ENCODE measurements at regions not wholly inside any gene's neighbourhood (a gene's known extent, or its start where the extent isn't known, plus 50 kb on each side); places are given as distances from the start of the nearest gene placed in this dataset.

DNA sequence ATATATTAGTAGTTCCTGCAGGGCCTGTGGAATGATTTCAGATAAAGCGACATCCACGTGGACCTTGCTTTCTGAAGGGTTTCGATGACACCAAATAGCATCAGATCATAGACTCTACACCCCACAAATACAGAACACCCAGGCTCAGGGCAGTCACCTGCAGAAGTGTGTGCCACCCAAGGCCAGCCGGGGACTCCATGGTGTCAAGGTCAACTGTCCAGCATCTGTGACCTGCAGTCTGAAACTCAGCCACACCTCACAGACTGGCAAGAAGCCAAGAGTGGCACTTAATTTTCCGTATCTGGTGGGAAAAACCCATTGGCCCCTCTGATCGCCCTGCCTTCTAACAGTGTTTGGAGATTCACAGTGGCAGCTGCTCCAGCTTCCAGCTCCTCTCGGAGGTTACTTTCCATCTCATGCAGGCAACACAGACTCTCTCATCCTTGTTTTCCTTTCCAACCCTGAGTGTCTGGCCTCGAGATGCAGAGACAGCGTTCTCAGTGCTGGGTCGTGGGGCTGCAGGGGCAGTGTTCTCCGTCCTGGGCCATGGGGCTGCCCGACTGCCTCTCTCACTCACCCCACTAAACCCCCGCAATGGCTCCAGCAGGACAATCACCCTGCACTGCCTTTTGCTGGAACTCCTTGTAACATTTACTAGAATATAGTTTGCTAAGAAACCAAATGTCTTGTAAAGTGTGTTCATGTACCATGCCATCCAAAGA, 221.9 kb downstream of the IRX2 start:
- DNase-seq: no peak

DNA sequence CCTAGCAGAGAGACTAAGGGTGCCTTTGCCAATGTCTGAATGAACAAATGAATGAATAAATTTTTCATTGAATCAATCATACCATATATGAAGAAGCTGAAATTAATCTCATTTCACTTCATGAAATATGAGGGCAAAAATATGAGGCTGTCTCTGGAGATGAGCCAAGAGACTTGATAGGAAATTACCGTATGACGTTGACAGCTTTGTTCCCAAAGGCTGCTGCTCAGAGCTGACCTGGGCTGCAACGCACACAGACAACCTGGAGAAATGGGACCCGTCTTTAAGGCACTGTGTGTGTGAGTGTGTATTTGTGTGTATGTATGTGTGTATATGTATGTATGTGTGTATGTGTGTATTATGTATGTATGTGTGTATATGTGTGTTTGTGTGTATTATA, 226.1 kb downstream of the IRX2 start:
- DNase-seq: no peak

DNA sequence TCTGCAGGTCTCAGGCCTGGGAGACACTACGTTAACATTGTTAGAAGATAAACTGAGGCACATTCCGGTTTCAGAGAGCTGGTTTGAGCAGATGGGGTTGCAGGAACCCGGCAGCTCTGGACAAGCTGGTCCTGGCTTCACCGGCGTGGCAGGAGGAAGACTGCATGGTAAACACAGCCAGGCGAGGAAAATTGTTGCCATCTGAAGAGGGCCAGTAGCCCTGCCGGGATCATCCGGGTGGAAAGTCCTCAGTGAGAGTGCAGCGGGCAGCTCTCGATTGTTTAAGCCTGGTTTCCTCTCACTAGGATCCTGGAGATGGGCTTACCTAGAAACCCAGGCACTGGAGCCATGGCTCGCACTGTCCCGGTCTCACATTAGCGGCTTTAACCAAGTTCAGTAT, 226.9 kb downstream of the IRX2 start:
- DNase-seq: no peak

DNA sequence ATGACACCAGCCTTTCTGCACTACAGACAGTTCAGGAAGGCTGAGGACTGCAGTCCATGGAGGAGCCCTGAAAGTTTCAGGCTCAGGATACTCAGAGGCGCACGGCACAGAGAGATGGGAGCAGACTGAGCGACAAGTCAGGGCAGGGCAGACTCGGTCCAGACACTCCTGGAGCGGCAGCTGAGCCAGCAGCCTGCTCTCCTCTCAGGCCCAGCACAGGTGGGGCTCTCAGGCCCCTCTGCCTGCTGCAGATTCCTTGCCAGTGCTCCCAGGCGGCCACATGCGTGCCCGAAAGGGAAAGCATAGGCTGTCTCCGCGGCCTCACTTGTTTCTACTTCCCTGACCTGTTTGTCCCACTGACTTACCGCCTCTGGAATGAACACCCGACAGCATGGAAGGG, 228.3 kb downstream of the IRX2 start:
- no peak for DNase-seq

DNA sequence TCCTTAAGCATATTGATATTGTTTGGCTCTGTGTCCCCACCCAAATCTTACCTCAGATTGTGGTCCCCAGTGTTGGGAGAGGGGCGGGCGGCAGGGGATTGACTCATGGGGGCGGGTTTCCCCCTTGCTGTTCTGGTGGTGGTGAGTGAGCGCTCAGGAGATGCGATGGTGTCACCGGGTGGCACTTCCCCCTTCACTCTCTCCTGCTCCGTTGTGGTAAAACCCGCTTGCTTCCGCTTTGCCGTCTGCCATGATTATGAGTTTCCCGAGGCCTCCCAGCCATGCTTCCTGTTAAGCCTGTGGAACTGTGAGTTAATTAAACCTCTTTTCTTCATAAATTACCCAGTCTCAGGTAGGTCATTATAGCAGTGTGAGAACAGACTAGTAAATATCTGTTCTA, 229.1 kb downstream of the IRX2 start:
- DNase-seq: no peak

DNA sequence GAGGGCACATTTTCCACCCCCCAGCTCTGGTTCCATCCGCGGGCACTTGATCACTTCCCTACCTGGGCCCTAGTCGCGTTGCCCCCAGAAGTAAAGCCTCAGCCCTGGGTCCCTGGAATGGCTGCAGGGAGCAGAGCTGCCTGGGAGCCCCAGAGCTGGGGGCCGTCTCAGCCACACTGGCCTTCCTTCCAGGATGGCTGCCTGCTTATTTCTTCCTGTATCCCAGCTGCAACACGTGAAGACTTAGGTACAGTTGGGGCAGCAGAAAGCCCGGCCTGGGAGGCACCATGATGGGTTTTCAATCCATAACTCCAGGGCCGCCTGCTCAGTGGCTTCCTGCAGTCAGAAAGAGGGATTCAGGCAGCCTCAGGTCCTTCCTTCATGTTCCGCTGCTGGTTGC, 232.3 kb downstream of the IRX2 start:
- DNase-seq: no peak

DNA sequence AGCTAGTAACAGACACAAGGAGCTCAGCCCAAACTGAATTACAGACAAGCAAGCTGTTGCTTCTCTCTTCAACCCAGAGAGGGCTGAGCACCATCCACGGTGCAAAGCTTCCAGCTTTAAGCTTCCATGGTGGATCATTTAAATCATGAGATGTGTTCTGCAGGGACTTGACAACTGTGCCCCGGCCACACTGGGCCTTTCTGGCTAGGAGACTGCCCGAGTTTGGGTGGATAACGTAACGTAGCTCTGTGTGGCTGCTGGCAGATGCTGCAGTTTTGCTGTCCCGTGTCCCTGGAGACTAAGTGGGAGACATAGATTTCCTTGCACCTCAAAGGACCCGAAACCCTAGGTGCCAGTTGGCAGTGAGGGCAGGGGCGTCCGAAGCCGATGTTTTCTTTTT, 234.0 kb downstream of the IRX2 start:
- no peak for DNase-seq

DNA sequence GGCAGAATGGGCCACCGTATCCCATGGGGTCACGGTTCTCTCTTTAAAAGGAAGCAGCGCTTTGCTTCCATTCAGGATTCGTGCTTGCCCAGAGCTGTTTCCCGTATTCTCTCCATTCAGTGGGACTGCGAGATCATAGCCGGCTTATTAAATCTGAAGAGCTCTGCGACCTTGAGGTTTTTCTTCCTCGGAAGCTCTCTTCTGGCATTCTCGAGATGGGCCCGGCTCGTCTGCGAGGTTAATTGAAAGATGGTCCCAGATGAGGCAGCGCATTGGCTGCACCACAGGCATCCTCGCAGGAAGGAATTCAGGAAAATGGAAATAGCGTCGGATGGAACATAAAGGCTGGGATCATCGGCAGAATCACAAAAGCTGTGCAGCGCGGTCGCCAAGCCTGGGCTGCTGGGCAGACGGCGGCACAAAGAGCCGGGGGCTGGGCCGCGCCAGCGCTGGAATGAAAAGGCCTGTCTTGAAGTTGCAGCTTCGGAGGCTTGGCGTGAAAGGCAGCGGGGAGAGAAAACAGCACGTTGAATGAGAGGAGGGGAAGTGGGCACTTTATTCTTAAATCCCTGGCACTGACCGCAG, 236.2 kb downstream of the IRX2 start:
- DNase-seq: no peak

DNA sequence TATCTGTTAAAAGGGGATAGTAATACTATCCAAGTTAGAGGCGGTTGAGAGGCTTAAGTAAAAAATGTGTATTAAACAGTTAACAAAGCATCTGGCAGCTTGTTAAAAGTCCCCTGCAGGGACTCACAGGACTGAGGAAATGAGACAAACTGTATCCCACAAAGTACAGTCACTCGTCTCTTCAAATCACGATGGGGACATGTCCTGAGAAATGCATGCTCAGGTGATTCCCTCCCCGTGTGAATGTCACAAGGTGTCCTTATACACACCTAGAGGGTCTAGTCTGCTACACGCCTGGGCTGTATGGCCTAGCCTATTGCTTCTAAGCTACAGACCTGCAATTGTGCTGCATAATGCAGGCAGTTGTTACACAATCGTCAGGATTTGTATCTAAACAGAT, 237.0 kb downstream of the IRX2 start:
- no peak for DNase-seq

DNA sequence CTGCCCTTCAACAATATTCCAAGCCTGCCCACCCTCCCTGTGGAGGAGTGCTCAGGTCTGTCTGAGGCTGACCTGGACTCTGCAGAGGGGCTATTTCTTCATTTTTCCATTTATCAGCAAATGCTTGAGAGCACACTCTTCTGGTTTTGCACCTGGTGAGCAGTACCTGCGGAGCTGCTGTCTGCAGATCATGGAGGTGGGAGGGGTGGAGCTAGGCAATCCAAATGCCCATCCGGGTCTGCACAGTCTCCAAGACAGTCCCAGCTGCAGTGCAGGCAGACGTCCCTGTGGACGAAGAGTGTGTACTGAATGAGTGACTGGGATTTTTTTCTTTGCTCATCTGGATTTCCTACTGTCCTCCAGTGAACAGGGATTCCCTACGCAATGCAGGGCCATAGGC, 239.8 kb downstream of the IRX2 start:
- no peak for DNase-seq

DNA sequence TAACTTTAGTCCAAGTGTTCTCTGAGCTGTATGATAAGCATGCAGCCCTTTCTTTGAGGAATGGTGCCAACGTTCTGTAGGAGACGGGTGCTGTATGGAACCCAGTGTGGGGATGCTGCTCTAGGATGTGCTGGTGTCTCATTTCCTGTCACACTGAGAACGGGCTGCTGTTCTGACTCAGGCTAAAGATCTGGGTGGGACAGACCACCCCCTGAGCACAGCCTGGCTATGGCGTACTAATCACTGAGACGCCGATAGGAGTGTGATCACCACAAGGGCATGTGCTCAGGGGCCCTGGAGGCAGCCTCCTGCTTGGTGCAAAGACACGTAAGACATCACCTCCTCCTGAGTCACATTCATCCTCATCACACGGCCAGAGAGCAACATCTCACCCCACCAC, 240.4 kb downstream of the IRX2 start:
- no peak for DNase-seq

DNA sequence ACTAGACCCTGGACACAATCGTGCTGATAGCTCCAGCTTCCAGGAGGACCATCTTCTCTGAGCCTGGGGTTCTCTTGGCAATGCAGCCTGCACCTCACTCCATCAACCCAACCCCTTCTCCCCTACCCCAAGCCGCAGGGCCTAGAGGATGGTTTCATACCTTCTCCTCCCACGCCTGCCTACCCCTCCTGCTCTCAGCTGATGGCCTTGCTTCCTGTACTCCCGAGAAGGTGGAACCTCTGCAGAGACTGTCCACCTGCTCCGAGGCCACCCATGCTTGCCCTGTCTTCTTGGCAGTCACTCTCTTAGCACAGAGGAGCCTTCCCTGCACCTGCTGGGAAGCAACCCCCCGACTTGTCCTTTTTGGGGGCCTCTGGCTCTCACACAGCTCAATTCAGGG, 241.9 kb downstream of the IRX2 start:
- DNase-seq: no peak

DNA sequence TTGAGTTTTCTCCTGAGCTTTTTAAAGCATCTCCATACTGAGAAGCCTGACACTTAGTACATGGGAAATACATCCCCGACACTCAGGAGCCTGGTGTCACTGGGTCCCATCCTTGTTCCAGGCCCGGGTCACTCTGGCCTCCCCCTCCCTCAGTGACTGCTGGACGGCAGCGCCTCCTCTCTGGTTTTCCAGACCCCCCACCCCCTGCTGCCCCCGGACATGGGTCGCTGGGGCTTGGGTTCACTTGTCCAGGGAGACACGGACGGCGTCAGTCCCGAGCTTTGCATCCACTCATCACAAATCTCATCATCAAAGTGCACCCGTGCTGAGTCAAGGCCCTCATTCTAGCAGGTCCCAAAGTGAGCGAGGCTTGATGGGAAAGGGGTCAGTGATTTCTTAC, 243.0 kb downstream of the IRX2 start:
- no peak for DNase-seq

DNA sequence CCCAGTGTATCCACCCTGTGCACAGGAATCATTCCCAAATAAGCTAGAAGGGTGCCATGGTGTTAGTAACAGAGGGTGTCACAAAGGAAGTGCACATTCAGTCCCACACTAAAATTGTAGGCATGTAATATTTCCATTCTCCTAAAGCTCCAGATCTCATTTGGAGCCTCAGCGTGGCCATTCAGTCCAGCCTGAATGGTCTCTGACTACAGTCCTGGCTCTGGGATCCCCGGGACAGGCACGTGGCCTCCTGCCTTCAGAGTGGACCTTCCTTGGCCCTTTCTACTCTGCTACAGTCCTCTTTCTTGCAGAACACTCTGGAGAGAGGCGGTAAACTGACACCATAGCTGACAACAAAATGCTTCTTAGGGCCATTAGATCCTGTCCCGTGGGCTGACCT, 243.9 kb downstream of the IRX2 start:
- no peak for DNase-seq

DNA sequence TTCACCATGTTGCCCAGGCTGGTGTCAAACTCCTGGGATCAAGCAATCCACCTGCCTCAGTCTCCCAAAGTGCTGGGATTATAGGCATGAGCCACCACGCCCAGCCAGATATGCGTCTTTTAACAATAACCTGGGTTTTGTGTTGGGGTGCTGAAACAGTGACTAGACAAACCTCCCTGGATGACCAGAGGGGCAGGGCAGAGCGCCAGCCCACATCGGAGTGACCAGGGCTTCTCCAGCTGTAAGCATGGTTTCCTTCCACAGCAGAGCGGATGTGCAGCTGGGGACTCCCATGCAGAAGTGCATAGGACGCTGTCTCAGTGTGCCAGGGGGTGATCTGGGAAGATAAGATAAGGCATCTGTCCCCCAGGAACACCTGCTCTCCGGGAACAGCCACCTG, 244.9 kb downstream of the IRX2 start:
- DNase-seq: no peak

DNA sequence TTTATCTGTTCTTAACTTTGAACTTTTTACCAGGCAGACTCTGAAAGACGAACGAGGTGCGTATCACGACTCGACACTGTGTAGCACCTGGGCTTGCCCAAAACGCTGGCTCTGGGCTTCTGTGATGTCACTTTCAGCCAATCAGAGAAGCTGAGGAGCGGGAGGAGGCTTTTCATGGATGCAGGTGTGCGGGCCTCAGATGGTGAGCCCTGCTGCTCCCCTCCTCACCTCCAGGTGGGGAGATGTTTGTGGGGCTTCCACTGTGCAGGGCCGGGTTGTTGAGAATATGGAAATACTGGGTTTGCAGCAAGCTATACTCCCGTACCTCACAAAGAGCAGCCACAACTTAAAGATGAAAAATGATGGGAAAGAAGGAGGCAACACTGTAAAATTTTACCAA, 246.3 kb downstream of the IRX2 start:
- no peak for DNase-seq

DNA sequence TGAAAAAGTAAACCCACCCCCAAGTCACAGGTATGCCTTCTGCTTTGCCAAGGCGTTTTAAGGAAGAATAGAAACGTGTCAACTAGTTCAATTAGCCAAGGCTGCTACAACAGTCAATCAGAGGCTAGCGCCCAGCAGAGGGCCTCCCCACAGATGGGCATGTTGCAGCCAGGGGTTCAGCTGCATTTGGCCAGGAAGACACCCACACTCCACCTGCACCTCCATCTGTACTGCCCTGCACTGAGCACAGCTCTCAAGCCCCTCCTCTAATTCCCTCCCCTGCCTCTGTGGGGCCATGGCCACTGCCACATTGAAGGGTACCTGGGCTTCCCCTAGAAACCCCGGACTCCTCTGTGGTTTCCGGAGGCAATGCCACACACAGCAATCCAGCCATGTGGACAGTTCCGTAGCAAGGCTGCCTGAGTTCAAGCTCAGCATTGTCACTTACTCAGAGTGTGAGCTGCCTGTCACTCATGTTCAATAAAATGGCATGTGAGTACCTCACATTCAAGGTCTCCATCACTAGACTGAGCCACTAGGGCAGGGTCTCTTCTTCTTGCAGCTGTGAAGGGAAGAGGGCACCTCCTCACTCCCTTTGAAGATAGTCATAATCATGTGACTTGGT, 248.4 kb downstream of the IRX2 start:
- no peak for DNase-seq

DNA sequence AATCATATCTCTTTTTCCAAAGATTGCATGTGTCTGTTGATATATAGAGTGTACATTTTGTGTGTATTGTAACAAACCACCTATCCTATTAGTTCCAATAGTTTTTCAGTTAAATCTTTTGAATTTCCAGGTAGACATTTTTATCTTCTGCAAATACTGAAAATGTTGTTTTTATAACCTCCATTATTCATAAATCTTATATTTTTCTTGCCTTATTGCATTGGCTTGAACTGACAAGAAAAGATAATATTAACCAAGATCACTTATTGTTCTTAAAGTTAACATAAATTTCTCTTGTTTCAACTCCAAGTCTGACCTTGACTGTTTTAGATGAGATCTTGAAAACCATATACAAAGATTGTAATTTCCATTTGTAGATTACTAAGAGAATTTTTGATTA, 251.6 kb downstream of the IRX2 start:
- no peak for DNase-seq

DNA sequence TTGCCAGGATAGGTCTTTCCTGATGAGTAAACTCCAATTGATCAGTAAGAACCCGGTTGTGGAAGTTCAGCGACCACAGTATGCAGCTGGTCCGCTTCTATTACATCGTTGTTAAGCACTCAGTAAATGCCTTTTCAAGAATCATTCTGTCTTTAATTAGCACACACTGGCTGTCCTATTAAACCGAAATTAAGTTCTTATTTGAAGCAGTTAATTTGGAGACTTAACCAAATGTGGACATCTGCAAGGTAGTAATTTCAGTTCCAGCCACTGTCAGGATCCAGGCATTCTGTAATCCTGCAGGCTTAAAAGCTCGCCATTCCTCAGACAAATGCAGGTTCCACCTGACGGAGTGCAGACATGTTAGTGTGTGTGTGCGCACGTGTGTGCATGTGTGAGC, 254.6 kb downstream of the IRX2 start:
- DNase-seq: no peak

DNA sequence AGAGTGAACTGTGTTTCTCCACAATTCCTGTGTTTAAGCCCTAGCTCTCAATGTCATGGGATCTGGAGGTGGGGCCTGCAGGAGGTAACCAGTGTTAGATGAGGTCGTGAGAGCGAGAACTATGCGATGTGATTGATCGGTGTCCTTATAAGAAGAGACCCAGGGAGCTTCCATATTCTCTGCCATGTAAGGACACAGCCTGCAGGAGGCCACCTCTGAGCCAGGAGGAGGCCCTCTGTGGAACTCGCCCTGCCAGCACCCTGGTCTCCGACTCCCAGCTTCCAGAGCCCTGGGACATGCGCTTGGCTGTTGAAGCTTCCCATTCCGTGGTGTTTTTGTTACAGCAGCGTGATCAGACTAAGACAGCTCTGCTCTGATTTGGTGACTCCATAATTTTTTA, 255.4 kb downstream of the IRX2 start:
- DNase-seq: no peak

DNA sequence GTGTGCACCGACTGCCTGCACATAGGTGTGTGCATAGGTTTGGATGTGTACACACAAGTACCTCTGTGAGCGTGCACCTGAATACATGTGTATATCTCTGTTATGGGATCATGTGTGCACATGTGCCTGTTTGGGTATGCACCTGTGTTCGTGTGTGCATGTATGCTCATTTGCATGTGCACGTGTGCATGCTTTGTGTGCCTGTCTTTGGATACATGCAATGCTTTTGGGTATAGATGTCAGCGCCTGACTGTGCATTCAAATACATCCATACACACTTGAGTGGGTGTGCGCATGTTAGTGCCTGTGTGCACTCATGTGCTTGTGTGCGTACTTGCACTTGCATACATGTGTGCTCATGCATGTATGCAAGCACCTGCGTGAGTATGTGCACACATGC, 258.1 kb downstream of the IRX2 start:
- no peak for DNase-seq

DNA sequence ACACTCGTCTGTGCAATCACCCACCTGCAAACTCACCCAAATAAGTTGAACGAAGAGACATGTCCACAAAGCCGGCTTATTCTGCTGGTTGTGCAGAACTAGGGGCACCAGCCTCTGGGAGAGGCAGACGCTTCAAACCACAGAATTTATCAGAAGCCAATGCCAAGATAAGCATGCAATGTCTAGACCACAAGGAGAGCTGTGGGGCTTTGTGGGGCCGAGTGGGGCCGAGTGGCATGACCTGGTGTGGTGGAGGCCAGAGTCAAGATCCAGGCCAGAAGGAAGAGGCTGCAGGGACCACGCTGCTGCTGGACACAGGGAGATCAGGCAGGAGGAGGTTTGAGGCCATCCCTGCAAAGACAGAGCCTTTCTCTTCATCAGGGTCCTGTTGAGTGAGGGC, 259.0 kb downstream of the IRX2 start:
- no peak for DNase-seq

DNA sequence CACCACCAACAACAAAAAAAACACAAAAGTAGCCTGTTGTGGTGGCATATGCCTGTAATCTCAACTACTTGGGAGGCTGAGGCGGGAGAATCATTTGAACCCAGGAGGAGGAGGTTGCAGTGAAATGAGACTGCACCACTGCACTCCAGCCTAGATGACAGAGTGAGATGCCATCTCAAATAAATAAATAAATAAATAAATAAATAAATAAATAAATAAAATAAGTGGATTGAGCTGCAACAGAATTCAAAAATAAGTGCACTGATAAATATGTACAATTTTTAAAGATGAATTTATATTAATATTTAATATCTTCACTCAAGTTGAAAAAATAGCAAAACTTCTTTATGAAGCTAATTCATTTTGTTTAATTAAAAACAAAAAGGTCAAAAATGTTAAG, 259.6 kb downstream of the IRX2 start:
- no peak for DNase-seq

DNA sequence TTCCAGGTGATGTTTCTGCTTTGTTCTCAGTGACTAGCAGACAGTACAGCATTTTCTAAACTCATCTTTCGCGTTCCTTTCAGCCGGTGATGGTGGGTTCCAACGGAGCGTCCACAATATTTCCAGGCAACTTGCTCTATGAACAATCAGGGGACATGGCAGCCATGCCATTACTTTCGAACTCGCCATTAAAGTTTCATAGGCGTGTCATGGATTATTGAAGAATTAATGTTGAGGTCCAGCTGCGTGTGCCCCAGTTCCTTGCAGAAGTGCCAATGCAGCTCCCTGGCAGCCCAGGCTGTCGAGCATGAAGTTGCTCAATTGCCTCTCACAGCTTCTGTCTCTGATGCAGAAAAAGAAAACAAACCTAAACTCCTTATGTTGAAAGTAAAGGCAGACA, 262.2 kb downstream of the IRX2 start:
- DNase-seq: no peak

DNA sequence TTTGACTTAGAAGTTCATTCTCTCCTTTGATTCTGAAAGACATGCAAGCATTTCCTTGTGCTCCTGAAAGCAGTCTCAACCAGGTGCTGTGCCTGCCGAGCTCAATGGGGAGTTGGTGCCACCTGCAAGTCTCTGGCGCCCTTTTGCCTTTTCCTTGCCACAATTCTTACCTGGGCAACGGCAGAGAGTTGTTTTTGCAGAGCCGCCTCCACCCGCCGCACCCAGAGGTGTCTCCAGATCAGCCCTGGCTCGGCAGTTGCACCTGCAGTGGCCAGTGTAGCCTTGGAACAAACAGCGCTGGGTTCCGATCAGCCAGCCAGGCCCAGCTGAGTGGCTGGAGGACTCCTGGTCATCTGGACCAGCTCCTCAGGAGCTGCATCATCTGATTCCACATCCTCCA, 262.9 kb downstream of the IRX2 start:
- DNase-seq: no peak
